ENCODE measurements at regions not wholly inside any gene's neighbourhood (a gene's known extent, or its start where the extent isn't known, plus 50 kb on each side); places are given as distances from the start of the nearest gene placed in this dataset.

DNA sequence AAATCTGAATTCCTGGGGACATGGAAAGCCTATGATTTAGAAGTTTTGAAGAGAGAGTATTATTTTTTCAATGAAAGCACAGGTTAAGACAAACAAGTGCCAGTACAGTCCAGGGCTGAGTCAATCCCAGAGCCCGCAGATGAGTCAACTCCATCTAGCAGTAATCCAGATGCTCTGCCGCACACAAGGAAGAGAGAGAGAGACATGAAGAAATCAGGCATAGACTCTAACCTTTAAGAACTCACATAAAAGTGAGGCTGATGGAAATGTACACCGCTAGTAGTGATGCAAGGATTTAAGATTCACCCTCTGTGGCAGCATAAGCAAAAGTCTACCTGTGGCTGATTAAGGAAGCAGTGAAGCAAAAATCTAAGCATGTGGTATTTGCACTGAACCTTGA is 651.5 kb downstream of the TNS3 start:
- H3K27me3 ChIP-seq (replicated peaks; ENCODE audit: insufficient read depth): no peaks in the 10 kb centered on the region
- TF ChIP-seq, protein P1, sequence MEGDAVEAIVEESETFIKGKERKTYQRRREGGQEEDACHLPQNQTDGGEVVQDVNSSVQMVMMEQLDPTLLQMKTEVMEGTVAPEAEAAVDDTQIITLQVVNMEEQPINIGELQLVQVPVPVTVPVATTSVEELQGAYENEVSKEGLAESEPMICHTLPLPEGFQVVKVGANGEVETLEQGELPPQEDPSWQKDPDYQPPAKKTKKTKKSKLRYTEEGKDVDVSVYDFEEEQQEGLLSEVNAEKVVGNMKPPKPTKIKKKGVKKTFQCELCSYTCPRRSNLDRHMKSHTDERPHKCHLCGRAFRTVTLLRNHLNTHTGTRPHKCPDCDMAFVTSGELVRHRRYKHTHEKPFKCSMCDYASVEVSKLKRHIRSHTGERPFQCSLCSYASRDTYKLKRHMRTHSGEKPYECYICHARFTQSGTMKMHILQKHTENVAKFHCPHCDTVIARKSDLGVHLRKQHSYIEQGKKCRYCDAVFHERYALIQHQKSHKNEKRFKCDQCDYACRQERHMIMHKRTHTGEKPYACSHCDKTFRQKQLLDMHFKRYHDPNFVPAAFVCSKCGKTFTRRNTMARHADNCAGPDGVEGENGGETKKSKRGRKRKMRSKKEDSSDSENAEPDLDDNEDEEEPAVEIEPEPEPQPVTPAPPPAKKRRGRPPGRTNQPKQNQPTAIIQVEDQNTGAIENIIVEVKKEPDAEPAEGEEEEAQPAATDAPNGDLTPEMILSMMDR (IDR thresholded peaks at IDR 0.05): no peak
- TF ChIP-seq POLR2AphosphoS5 (IDR thresholded peaks at IDR 0.05) (no peak), POLR2A (IDR thresholded peaks at IDR 0.05) (no peak)
- H3K4me1 ChIP-seq (replicated peaks): no peaks in the 10 kb centered on the region
- no peak overlapping the region for H3K4me3 ChIP-seq
- no peak overlapping the region for H3K27ac ChIP-seq
- WGBS: 84% methylated on average over 3 of the region's 3 CpGs
- DNase-seq (ENCODE audit: low spot score): no peak
- intact Hi-C loops (cut with DNase I): loop anchor here (5.0 to 10.0 kb wide), 3 partner anchors 114 to 1008 kb away; partner anchors contain the start of gene IGFBP3
- H3K9me3 ChIP-seq: no peaks in the 10 kb centered on the region
- no peaks in the 10 kb centered on the region for H3K36me3 ChIP-seq

DNA sequence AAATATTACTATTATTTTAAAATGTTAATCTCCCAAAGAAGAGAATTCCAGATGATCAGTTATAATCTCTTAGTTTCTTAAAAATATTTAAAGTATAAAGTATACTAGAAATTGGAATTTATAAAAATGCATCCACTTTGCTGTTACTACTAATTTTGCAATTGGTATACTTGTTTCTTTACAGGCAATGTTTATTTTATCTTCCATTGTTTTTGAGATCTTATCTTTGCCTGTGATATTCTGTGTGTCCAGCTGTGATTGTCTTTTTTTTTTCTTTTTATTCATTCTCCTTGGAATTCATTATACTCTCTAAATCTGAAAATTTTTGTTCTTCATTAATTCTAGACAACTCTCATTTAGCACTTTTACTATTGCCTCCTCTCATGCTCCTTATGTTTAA is 652.6 kb downstream of the TNS3 start:
- H3K27ac ChIP-seq: no peak overlapping the region
- no peaks in the 10 kb centered on the region for H3K9me3 ChIP-seq
- H3K36me3 ChIP-seq: no peaks in the 10 kb centered on the region
- no peaks in the 10 kb centered on the region for H3K4me1 ChIP-seq (replicated peaks)
- no peaks in the 10 kb centered on the region for H3K27me3 ChIP-seq (replicated peaks; ENCODE audit: insufficient read depth)
- TF ChIP-seq POLR2AphosphoS5 (IDR thresholded peaks at IDR 0.05) (no peak), POLR2A (IDR thresholded peaks at IDR 0.05) (no peak)
- TF ChIP-seq, protein P1 (IDR thresholded peaks at IDR 0.05): no peak
- no peak overlapping the region for H3K4me3 ChIP-seq
- intact Hi-C loops (cut with DNase I): no loop called here
- no peak for DNase-seq (ENCODE audit: low spot score)

DNA sequence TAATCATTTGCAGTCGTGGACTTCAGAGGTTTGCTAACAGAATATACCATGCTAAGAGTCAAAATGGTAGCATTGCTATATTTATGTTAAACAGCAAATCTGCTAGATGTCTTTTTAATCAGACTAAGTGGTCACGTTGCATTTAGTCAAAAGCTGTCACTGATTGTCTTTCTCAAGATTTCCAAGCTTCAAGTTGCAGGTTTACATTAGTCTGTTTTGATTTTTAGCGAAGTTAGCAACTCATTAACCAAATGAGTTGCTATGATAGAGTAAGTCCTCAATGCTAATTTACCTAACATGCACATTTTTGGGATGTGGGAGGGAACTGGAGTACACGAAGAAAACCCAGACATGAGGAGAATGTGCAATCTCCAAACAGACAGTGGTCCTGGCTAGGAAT is 653.2 kb downstream of the TNS3 start:
- intact Hi-C loops (cut with DNase I): no loop called here
- Histone ChIP-seq H3K4me1 (replicated peaks) (no peaks in the 10 kb centered on the region), H3K27me3 (replicated peaks; ENCODE audit: insufficient read depth) (no peaks in the 10 kb centered on the region), H3K27ac (no peak overlapping the region), H3K9me3 (no peaks in the 10 kb centered on the region), H3K4me3 (no peak overlapping the region), H3K36me3 (no peaks in the 10 kb centered on the region)
- WGBS: 60% methylated on average over 4 of the region's 4 CpGs
- TF ChIP-seq POLR2AphosphoS5 (IDR thresholded peaks at IDR 0.05): no peak
- TF ChIP-seq POLR2A (IDR thresholded peaks at IDR 0.05): no peak
- TF ChIP-seq, protein P1 (IDR thresholded peaks at IDR 0.05): no peak
- no peak for DNase-seq (ENCODE audit: low spot score)

DNA sequence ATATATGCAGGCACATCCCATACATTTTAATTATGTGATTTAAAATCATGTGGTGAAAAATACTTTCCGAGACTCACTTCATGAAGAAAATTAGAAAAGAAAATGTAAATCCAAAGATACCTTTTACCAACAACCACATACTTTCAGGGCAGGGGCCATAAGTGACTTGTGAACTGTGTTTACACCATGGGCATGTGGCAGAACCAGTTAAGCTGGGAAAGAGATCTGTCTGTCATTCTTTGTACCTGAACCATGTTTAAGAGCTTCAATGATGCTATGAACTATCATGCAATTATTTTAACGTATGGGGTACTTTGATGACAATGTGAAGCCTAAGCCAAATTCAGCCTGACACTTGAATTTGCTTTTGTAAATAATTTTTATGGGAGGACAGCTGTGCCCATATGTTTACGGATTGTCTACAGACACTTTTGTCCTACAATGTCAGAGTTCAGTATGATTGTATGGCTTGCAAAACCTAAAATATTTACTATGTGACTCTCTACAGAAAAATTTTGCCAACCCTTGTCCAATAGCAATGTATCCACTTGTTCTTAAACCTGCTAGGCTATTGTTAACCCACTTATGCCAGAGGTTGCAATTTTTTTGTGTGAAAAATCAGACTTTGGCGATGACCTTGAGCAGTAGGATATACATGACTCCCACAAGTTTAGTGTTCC is 654.6 kb downstream of the TNS3 start:
- intact Hi-C loops (cut with DNase I): no loop called here
- Histone ChIP-seq H3K4me1 (replicated peaks) (no peaks in the 10 kb centered on the region), H3K27me3 (replicated peaks; ENCODE audit: insufficient read depth) (no peaks in the 10 kb centered on the region), H3K36me3 (no peaks in the 10 kb centered on the region), H3K9me3 (no peaks in the 10 kb centered on the region), H3K4me3 (no peak overlapping the region), H3K27ac (no peak overlapping the region)
- WGBS: 86% methylated on average over 4 of the region's 4 CpGs
- no peak for TF ChIP-seq POLR2A (IDR thresholded peaks at IDR 0.05)
- no peak for DNase-seq (ENCODE audit: low spot score)

DNA sequence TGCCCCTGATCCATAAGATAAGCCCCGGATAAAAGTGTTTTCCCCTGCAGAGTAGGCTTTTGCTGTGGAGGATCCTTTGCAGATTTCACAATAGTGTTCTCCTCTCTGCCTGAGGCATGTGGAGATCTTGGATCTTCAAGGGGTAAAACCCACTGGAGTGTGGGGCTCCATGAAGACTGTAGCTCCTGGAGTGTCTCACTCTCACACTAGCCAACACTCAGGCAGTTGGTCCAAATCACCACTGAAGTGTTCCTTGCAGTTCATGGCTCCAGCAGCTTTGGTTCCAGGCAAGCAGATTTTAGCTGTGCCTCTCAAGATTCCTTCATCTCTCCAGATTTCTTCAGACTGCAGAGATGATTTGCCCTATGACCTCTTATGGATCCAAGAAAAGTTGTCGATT is 665.3 kb downstream of the TNS3 start:
- Histone ChIP-seq H3K36me3 (no peaks in the 10 kb centered on the region), H3K4me3 (no peak overlapping the region), H3K27ac (no peak overlapping the region), H3K4me1 (replicated peaks) (no peaks in the 10 kb centered on the region), H3K9me3 (no peaks in the 10 kb centered on the region), H3K27me3 (replicated peaks; ENCODE audit: insufficient read depth) (no peaks in the 10 kb centered on the region)
- TF ChIP-seq, protein P1 (IDR thresholded peaks at IDR 0.05): no peak
- TF ChIP-seq POLR2A (IDR thresholded peaks at IDR 0.05) (no peak), POLR2AphosphoS5 (IDR thresholded peaks at IDR 0.05) (no peak)
- DNase-seq (ENCODE audit: low spot score): no peak
- intact Hi-C loops (cut with DNase I): no loop called here
- 61% methylated on average over 2 of the region's 2 CpGs for WGBS
